ENCODE measurements at regions not wholly inside any gene's neighbourhood (a gene's known extent, or its start where the extent isn't known, plus 50 kb on each side); places are given as distances from the start of the nearest gene placed in this dataset.

GRCh38 chr12:42761601-42762350, 172.2 kb upstream of the PRICKLE1 start:
- no peak for DNase-seq (ENCODE audit: low spot score)

DNA sequence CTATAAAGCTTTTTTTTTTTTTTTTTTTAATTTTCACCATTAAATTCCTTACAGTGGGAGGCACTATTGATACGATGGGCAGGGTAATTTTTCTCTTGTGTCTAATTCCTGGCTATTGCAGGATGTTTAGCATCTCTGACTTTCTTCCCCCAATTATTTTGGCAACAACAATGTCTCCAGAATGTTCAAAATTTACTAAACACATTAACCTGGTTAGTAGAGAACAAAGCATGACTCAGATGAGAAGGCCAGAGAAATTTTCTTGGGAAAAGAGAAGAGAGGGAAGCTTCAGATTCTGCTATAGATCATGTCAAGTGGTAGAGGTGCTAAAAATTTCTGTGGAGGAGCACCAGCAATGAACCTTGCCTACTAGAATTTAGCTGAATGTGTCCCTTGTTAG, 171.5 kb upstream of the PRICKLE1 start:
- no peak for DNase-seq (ENCODE audit: low spot score)

DNA sequence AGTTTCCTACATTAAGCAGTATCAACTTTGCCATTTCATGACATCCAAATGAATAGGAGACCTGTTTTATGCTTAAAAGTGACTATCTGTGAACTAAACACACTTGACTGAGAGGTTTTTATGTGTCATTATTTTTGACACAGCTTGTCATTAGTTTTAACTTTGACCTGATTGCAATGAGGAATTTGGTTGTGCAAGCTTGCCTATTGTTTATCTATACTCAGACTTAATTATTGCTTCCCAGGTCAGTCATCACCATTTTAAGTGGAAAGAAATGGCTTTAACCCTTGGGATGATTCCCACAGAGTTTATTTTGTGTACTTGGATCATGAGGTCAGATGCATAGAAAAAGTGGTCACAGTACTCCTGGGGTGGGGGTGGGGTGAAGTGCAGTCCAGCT, 171.0 kb upstream of the PRICKLE1 start:
- no peak for DNase-seq (ENCODE audit: low spot score)

GRCh38 chr12:42759622-42760273, 170.2 kb upstream of the PRICKLE1 start:
- DNase-seq (ENCODE audit: low spot score) = peak; percentile 71

- DNase-seq (ENCODE audit: low spot score) = no peak
Measured at GRCh38 chr12:42758806-42759205, 169.3 kb upstream of the PRICKLE1 start.

GRCh38 chr12:42757624-42758119, 168.1 kb upstream of the PRICKLE1 start:
- DNase-seq (ENCODE audit: low spot score) = no peak

DNA sequence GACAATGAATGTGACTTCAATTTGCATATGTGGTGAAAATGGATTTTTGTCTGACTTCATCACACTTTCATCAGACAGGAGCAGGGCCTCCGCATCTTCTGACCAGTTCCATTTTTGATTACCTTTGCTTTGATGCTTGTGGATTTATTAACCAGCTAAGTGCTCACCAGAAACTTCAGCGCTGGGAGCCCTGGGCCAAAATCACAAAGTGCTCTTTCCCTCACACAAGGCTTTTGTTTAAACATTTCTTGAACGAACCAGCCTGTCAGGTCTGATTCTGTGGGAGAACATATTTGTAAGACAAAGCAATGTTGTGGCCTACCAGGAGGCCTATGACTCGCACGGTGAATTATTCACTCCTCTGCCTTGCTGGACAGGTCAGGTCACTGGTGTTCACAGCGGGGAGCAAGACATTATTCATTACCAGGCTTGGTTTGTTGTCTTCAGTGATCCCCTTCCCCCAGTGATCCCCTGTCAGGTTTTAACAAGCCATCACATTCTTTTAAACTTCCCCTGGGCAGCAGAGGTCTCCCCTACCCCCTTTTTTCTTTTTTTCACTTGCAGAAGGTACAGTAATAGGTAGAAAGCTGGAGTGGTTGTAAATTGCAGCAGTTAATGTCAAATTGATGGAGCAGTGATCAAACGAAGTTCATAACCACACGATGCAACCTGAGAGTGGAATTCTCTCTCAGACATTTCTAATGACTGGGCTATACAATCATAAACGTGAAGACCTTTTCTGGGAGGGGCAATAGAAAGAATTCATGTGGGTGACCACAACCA, 167.5 kb upstream of the PRICKLE1 start:
- peak; percentile 48 for DNase-seq (ENCODE audit: low spot score)

DNA sequence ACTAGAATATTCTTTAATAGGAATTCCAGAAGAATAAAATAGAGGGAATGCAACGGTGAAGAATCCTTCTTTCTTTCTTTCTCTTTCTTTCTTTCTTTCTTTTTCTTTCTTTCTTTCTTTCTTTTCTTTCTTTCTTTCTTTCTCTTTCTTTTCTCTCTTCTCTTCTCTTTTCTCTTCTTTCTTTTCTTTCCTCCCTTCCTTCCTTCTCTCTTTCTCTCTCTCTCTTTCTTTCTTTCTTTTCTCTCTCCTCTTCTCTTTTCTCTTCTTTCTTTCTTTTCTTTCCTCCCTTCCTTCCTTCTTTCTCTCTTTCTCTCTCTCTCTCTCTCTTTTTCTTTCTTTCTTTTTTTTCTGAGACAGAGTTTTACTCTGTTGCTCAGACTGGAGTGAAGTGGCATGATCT, 160.8 kb upstream of the PRICKLE1 start:
- DNase-seq (ENCODE audit: low spot score) = no peak

DNA sequence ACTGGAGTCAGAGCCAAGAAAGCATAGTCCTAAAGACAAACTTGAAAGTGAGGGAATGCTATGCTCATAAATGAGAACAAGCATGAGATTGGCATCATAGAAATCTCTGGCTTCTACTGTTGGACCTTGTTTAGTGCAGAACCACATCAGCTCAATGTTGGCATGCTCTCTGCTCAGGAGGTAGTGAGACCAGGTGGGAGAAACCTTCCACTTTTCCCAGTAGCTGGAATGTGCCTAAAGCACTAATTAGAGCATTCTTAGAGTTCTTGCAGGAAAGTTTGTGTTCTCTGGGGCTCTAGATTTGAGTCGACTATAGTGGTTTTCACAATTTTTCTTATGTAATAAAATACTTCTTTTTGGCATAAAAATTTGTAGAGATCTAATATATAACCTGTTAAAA, 159.7 kb upstream of the PRICKLE1 start:
- DNase-seq (ENCODE audit: low spot score) = no peak

GRCh38 chr12:42744539-42745182, 155.1 kb upstream of the PRICKLE1 start:
- no peak for DNase-seq (ENCODE audit: low spot score)

- DNase-seq (ENCODE audit: low spot score) = no peak
Measured at GRCh38 chr12:42742716-42743115, 153.2 kb upstream of the PRICKLE1 start.

DNA sequence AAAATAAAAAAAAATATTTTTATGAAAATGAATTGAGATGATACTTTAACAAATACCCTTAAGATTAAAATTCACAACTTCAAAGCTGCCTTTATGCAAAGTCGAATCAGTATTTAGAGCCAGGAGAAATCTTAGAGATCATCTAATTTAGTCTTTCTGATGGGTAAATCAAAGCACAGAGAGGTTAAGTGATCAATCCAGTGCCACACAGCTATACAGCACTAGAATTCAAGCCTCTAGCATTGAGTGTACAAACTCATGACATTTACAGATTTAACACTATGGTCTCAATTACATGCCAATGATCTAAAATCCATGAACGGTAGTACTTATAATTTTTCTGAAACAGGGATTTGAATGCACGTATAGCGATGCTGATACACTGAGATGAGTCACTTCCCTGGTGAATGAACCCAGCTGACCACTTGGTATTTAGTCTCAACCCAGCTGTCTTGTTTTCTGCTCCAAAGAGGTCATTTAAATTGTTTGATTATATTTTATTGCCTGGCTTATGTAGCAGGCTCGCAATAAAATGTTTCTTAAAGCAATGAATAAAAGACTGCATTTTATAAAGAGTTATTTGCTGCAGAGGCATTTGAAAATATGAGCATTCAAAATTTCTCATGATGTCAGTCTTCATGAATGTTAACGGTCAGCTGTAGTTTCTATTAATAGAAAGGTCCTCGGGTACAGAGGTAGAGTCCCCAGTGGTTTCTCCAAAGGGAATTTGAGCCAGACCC, 152.4 kb upstream of the PRICKLE1 start:
- DNase-seq (ENCODE audit: low spot score) = no peak

GRCh38 chr12:42741091-42741490, 151.5 kb upstream of the PRICKLE1 start:
- DNase-seq (ENCODE audit: low spot score) = no peak

DNA sequence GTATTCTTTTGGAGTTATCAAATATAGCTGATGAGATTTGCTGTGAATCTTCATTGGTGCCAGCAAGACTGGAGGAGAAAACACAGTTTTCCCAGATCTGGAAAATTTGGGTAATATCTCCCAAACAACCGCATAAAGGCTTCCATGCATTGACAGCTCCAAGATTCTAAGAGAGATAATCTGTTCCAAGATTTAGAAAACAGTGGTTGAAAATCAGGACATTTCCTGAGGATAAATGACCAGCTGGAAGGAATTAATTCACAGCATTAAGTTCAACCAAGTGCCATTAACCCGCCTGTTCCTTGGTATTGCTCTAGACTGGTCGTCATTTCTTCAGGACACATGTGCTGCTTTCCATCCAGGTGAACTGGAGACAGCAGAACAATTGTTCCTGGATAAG, 147.9 kb upstream of the PRICKLE1 start:
- DNase-seq (ENCODE audit: low spot score) = no peak

GRCh38 chr12:42735861-42736361, 146.4 kb upstream of the PRICKLE1 start:
- DNase-seq (ENCODE audit: low spot score) = no peak

GRCh38 chr12:42733911-42734310, 144.4 kb upstream of the PRICKLE1 start:
- no peak for DNase-seq (ENCODE audit: low spot score)

DNA sequence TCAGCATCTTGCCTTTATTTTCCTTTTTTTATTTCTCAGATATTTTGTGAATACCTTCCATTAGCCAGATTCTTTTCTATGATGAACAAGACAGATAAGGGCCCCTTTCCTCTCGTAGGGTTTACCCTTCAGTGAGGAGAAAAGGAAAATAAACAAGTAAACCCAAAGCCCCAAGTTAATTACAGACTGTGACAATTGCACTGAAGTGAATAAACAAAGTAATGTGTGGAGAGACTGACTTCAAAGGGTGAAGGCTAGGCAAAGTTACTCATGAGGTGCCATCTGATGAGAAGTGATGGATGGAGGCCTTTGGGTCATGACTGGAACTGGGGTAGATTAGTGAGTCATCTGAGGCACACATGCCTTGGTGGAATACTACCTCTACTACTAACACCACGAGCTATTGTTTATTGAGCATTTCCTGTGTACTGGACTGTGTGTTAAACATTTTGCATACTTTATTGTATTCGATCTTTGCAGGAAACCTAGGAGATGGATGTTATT, 143.4 kb upstream of the PRICKLE1 start:
- no peak for DNase-seq (ENCODE audit: low spot score)

GRCh38 chr12:42730291-42730690, 140.7 kb upstream of the PRICKLE1 start:
- DNase-seq (ENCODE audit: low spot score) = no peak

DNA sequence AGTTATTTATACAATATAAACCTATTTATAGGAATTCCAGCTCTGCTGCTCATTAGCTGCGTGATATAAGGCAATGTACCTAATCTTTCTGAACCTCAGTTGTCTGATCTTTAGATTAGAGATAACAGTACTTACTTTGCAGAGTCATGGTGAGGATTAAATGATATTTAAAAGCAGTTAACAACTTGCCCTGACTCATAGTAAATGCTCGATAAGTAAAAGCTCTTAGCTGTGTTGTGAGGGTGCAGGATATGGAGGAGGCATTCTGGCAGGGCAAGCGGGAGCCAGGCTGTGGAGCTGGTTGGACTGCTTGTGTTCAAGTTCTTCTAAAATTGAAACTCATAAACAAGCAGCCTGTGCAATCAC, 140.0 kb upstream of the PRICKLE1 start:
- DNase-seq (ENCODE audit: low spot score) = no peak

DNA sequence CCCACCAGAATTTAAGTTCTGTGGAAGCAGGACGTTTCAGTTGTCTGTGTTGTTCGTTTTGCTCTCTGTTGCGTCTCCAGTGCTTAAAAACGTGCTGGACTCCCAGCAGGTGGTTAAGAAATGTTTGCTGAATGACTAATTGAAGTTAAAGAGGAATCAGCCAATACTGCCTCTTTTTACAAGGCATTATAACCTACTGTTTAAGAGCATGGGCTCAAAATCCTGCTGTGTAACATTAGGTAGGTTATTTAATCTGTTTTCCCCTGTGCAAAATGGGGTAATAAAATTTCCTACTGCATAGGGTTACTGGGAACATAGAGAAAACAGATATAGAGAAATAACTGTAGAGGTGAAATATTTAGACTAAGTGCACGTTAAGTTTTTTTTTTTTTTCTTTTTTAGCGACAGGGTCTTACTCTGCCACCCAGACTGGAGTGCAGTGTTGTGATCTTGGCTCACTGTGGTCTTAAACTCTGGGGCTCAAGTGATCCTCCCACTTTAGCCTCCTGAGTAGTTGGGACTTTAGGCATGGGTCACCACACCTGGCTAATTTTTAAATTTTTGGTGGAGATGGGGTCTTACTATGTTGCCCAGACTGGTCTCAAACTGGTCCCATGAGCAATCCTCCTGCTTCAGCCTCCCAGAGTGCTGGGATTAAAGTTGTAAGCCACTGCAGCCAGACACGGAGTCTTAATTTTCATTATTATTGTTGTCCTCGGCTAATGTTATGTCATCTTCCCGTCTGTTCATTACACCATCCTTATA, 139.4 kb upstream of the PRICKLE1 start:
- DNase-seq (ENCODE audit: low spot score) = no peak

Measured in ureter (tissue), 1 donor.